ENCODE measurements at regions not wholly inside any gene's neighbourhood (a gene's known extent, or its start where the extent isn't known, plus 50 kb on each side); places are given as distances from the start of the nearest gene placed in this dataset.

DNA sequence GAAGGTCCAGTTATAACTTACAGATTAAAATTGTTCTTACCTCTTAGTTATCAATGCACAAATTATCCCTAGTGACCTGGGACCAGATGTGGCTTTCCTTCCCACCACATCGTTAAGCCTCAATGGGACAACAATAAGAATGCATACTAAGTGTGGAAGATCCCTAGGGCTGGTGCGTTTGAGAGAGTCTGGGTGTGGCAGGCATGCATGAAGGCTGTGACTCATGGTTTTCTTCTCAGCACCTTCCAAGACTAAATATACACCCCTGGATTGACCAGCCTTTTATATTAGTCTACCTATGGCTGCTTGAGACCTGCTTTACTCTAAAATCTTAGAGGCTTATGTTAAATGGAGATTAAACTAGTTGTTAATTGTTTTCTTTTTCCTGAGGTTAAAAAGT is 261.7 kb upstream of the SLC14A2 start:
- TF ChIP-seq POLR2AphosphoS5 (IDR thresholded peaks at IDR 0.05; ENCODE audit: low read depth, low read length): no peak
- TF ChIP-seq, protein P1, sequence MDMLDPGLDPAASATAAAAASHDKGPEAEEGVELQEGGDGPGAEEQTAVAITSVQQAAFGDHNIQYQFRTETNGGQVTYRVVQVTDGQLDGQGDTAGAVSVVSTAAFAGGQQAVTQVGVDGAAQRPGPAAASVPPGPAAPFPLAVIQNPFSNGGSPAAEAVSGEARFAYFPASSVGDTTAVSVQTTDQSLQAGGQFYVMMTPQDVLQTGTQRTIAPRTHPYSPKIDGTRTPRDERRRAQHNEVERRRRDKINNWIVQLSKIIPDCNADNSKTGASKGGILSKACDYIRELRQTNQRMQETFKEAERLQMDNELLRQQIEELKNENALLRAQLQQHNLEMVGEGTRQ (IDR thresholded peaks at IDR 0.05; ENCODE audit: borderline replicate concordance, low read depth, low read length): no peak
- TF ChIP-seq, protein P2, sequence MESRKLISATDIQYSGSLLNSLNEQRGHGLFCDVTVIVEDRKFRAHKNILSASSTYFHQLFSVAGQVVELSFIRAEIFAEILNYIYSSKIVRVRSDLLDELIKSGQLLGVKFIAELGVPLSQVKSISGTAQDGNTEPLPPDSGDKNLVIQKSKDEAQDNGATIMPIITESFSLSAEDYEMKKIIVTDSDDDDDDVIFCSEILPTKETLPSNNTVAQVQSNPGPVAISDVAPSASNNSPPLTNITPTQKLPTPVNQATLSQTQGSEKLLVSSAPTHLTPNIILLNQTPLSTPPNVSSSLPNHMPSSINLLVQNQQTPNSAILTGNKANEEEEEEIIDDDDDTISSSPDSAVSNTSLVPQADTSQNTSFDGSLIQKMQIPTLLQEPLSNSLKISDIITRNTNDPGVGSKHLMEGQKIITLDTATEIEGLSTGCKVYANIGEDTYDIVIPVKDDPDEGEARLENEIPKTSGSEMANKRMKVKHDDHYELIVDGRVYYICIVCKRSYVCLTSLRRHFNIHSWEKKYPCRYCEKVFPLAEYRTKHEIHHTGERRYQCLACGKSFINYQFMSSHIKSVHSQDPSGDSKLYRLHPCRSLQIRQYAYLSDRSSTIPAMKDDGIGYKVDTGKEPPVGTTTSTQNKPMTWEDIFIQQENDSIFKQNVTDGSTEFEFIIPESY (IDR thresholded peaks at IDR 0.05; ENCODE audit: borderline replicate concordance, low read depth): no peak
- TF ChIP-seq, protein P3, sequence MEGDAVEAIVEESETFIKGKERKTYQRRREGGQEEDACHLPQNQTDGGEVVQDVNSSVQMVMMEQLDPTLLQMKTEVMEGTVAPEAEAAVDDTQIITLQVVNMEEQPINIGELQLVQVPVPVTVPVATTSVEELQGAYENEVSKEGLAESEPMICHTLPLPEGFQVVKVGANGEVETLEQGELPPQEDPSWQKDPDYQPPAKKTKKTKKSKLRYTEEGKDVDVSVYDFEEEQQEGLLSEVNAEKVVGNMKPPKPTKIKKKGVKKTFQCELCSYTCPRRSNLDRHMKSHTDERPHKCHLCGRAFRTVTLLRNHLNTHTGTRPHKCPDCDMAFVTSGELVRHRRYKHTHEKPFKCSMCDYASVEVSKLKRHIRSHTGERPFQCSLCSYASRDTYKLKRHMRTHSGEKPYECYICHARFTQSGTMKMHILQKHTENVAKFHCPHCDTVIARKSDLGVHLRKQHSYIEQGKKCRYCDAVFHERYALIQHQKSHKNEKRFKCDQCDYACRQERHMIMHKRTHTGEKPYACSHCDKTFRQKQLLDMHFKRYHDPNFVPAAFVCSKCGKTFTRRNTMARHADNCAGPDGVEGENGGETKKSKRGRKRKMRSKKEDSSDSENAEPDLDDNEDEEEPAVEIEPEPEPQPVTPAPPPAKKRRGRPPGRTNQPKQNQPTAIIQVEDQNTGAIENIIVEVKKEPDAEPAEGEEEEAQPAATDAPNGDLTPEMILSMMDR (IDR thresholded peaks at IDR 0.05): no peak
- no peak for TF ChIP-seq FOXM1 (IDR thresholded peaks at IDR 0.05; ENCODE audit: low read depth)
- TF ChIP-seq MXI1 (IDR thresholded peaks at IDR 0.05; ENCODE audit: low read depth, low read length): no peak
- TF ChIP-seq SIN3A (IDR thresholded peaks at IDR 0.05; ENCODE audit: borderline replicate concordance, low read depth, low read length): no peak
- TF ChIP-seq SMC3 (IDR thresholded peaks at IDR 0.05; ENCODE audit: low read depth, low read length): no peak
- no peak for TF ChIP-seq CHD2 (IDR thresholded peaks at IDR 0.05; ENCODE audit: low read length, partially characterized antibody)
- TF ChIP-seq GABPA (IDR thresholded peaks at IDR 0.05; ENCODE audit: low read depth): no peak
- TF ChIP-seq, protein P4, sequence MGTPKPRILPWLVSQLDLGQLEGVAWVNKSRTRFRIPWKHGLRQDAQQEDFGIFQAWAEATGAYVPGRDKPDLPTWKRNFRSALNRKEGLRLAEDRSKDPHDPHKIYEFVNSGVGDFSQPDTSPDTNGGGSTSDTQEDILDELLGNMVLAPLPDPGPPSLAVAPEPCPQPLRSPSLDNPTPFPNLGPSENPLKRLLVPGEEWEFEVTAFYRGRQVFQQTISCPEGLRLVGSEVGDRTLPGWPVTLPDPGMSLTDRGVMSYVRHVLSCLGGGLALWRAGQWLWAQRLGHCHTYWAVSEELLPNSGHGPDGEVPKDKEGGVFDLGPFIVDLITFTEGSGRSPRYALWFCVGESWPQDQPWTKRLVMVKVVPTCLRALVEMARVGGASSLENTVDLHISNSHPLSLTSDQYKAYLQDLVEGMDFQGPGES (IDR thresholded peaks at IDR 0.05; ENCODE audit: low read depth, low read length): no peak
- no peak for TF ChIP-seq EZH2phosphoT487 (IDR thresholded peaks at IDR 0.05; ENCODE audit: borderline replicate concordance, low read depth)
- TF ChIP-seq RFX5 (IDR thresholded peaks at IDR 0.05; ENCODE audit: low read length): no peak
- TF ChIP-seq TAF1 (IDR thresholded peaks at IDR 0.05; ENCODE audit: borderline replicate concordance, low read depth, low read length): no peak

Measured in SK-N-SH (cell line).